ENCODE measurements at regions not wholly inside any gene's neighbourhood (a gene's known extent, or its start where the extent isn't known, plus 50 kb on each side); places are given as distances from the start of the nearest gene placed in this dataset.

GRCh38 chr2:175743011-175743410, 259.1 kb downstream of the LNPK start:
- H3K4me1 ChIP-seq (ENCODE audit: insufficient read depth, low read length, poor library complexity, severe bottlenecking) = no peaks in the 10 kb centered on the region
- intact Hi-C loops (cut with micrococcal nuclease; ENCODE audit: unreplicated experiment) = no loop called here
- BruUV-seq (replicated peaks) = no TSS peak
- DNase-seq (ENCODE audit: low spot score) = no peak
- no peak overlapping the region for H3K27ac ChIP-seq (ENCODE audit: low read depth, low read length, poor library complexity, severe bottlenecking)
- no peaks in the 10 kb centered on the region for H3K9me3 ChIP-seq (ENCODE audit: low read depth, low read length, poor library complexity, severe bottlenecking)
- no peaks in the 10 kb centered on the region for H3K27me3 ChIP-seq (replicated peaks; ENCODE audit: insufficient read depth, low read depth, low read length, poor library complexity)
- CTCF ChIA-PET = no interaction called here
- TF ChIP-seq CTCF (conservative IDR thresholded peaks at IDR 0.05; ENCODE audit: low read depth, low read length) = no peak
- TF ChIP-seq EZH2 (IDR thresholded peaks at IDR 0.05; ENCODE audit: borderline replicate concordance, low read depth, low read length, poor library complexity, severe bottlenecking) = no peak
- POLR2A ChIA-PET (ENCODE audit: low non-redundant PET) = no interaction called here
- no peaks in the 10 kb centered on the region for H3K36me3 ChIP-seq (ENCODE audit: insufficient read depth, low read length, poor library complexity, severe bottlenecking)
- H3K4me3 ChIP-seq (ENCODE audit: low read depth, low read length, poor library complexity, severe bottlenecking) = no peak overlapping the region

- Histone ChIP-seq H3K4me3 (ENCODE audit: low read depth, low read length, poor library complexity, severe bottlenecking) (no peak overlapping the region), H3K27ac (ENCODE audit: low read depth, low read length, poor library complexity, severe bottlenecking) (no peak overlapping the region), H3K9me3 (ENCODE audit: low read depth, low read length, poor library complexity, severe bottlenecking) (no peaks in the 10 kb centered on the region), H3K4me1 (ENCODE audit: insufficient read depth, low read length, poor library complexity, severe bottlenecking) (no peaks in the 10 kb centered on the region), H3K36me3 (ENCODE audit: insufficient read depth, low read length, poor library complexity, severe bottlenecking) (no peaks in the 10 kb centered on the region), H3K27me3 (replicated peaks; ENCODE audit: insufficient read depth, low read depth, low read length, poor library complexity) (no peaks in the 10 kb centered on the region)
- BruUV-seq (replicated peaks) = no TSS peak
- DNase-seq (ENCODE audit: low spot score) = no peak
- TF ChIP-seq CTCF (conservative IDR thresholded peaks at IDR 0.05; ENCODE audit: low read depth, low read length) (no peak), EZH2 (IDR thresholded peaks at IDR 0.05; ENCODE audit: borderline replicate concordance, low read depth, low read length, poor library complexity, severe bottlenecking) (no peak)
- intact Hi-C loops (cut with micrococcal nuclease; ENCODE audit: unreplicated experiment) = no loop called here
- ChIA-PET POLR2A (ENCODE audit: low non-redundant PET) (no interaction called here), CTCF (no interaction called here)
These were observed 259.7 kb downstream of the LNPK start for GRCh38 chr2:175742367-175742766.

GRCh38 chr2:175741164-175741563, 260.9 kb downstream of the LNPK start:
- no peaks in the 10 kb centered on the region for H3K9me3 ChIP-seq (ENCODE audit: low read depth, low read length, poor library complexity, severe bottlenecking)
- no peaks in the 10 kb centered on the region for H3K4me1 ChIP-seq (ENCODE audit: insufficient read depth, low read length, poor library complexity, severe bottlenecking)
- no TSS peak for BruUV-seq (replicated peaks)
- no peak overlapping the region for H3K27ac ChIP-seq (ENCODE audit: low read depth, low read length, poor library complexity, severe bottlenecking)
- H3K27me3 ChIP-seq (replicated peaks; ENCODE audit: insufficient read depth, low read depth, low read length, poor library complexity) = no peaks in the 10 kb centered on the region
- intact Hi-C loops (cut with micrococcal nuclease; ENCODE audit: unreplicated experiment) = no loop called here
- DNase-seq (ENCODE audit: low spot score) = no peak
- ChIA-PET POLR2A (ENCODE audit: low non-redundant PET) (no interaction called here), CTCF (interaction anchor here (0.6 kb wide), 1 partner anchor 310 kb away, joined by 3 read pairs; no protein-coding TSS in a partner anchor)
- H3K36me3 ChIP-seq (ENCODE audit: insufficient read depth, low read length, poor library complexity, severe bottlenecking) = no peaks in the 10 kb centered on the region
- TF ChIP-seq CTCF (conservative IDR thresholded peaks at IDR 0.05; ENCODE audit: low read depth, low read length) = no peak
- TF ChIP-seq EZH2 (IDR thresholded peaks at IDR 0.05; ENCODE audit: borderline replicate concordance, low read depth, low read length, poor library complexity, severe bottlenecking) = no peak
- no peak overlapping the region for H3K4me3 ChIP-seq (ENCODE audit: low read depth, low read length, poor library complexity, severe bottlenecking)

All from A673 (cell line).